Vagina (tissue), 2 donors: ENCODE measurements at regions not wholly inside any gene's neighbourhood (a gene's known extent, or its start where the extent isn't known, plus 50 kb on each side); places are given as distances from the start of the nearest gene placed in this dataset.

Experiments
- CTCF ChIP-seq, 3 experiments: fragments of 450-650 bp in 2 of 3; fragments of 200-600 bp in 1 of 3; sonication (generic) in 1 of 3; IDR thresholded peaks; one replicate each; pipeline ENCODE4 v1.5.1; 2017 to 2019; ENCODE audit warnings: antibody characterized with exemption in 3 of 3, mild to moderate bottlenecking in 2 of 3, moderate library complexity in 2 of 3
- POLR2A ChIP-seq, 2 donors: fragments of 450-650 bp; IDR thresholded peaks; one replicate each; pipeline ENCODE4 v1.6.1; 2017; ENCODE audit warnings: antibody characterized with exemption in 2 of 2, mild to moderate bottlenecking in 2 of 2, moderate library complexity in 2 of 2
- POLR2AphosphoS5 ChIP-seq, 2 donors: sonication (generic); formaldehyde crosslinking; IDR thresholded peaks; one replicate each; pipeline ENCODE4 v1.9.0; 2017; ENCODE audit warnings: antibody characterized with exemption in 2 of 2, mild to moderate bottlenecking in 2 of 2, low read depth in 1 of 2; ENCODE audit not compliant: insufficient read depth in 1 of 2

- TF ChIP-seq POLR2A (IDR thresholded peaks at IDR 0.05) (no peak), POLR2AphosphoS5 (IDR thresholded peaks at IDR 0.05; ENCODE audit: insufficient read depth in 1 of 2, low read depth in 1 of 2) (no peak), CTCF (IDR thresholded peaks at IDR 0.05) (no peak)
Measured at GRCh38 chr4:110305455-110305854, 107.0 kb upstream of the ELOVL6 start.
